HCT116 (cell line): ENCODE measurements at regions not wholly inside any gene's neighbourhood (a gene's known extent, or its start where the extent isn't known, plus 50 kb on each side); places are given as distances from the start of the nearest gene placed in this dataset.

ENCODE experiments used
- POLR2A ChIP-seq: IDR thresholded peaks from 2 replicates; pipeline ENCODE4 v1.7.0; 2011; ENCODE audit warnings: borderline replicate concordance; ENCODE audit not compliant: insufficient read depth, insufficient read length; ENCODE audit errors: extremely low read depth
- POLR2AphosphoS5 ChIP-seq: IDR thresholded peaks from 2 replicates; pipeline ENCODE4 v1.6.1; 2011; ENCODE audit warnings: mild to moderate bottlenecking, low read depth, low read length, moderate library complexity
- RAD21 ChIP-seq: IDR thresholded peaks from 2 replicates; pipeline ENCODE4 v1.6.1; 2012; ENCODE audit warnings: low read depth, mild to moderate bottlenecking
- SP1 ChIP-seq: IDR thresholded peaks from 2 replicates; pipeline ENCODE4 v1.6.1; 2012; ENCODE audit warnings: low read depth
- TCF7L2 ChIP-seq: IDR thresholded peaks from 2 replicates; pipeline ENCODE4 v1.7.0; 2011; ENCODE audit warnings: borderline replicate concordance, inconsistent platforms; ENCODE audit not compliant: insufficient read depth, insufficient read length; ENCODE audit errors: extremely low read depth
- YY1 ChIP-seq: IDR thresholded peaks from 2 replicates; pipeline ENCODE4 v1.6.1; 2011; ENCODE audit warnings: low read length, low read depth, moderate library complexity, mild to moderate bottlenecking; ENCODE audit not compliant: insufficient replicate concordance; ENCODE audit errors: extremely low read depth
- ZNF274 ChIP-seq: fragments of 200-500 bp; sonication (Bioruptor generic); IDR thresholded peaks from 2 replicates; pipeline ENCODE4 v1.6.1; 2014; ENCODE audit warnings: mild to moderate bottlenecking, low read depth, low read length, inconsistent platforms
- TF ChIP-seq, protein P1 (sequence below), 3 experiments: fragments of 200-600 bp in 1 of 3; sonication (generic) in 1 of 3; IDR thresholded peaks in 2 of 3; conservative IDR thresholded peaks in 1 of 3; 2 replicates each; pipeline ENCODE4 v1.5.1; 2012 to 2017; ENCODE audit warnings: low read depth in 2 of 3, low read length in 2 of 3, antibody characterized with exemption in 1 of 3, borderline replicate concordance in 1 of 3, control low read depth in 1 of 3, mild to moderate bottlenecking in 1 of 3, mixed read lengths in 1 of 3, mixed run types in 1 of 3, moderate library complexity in 1 of 3; ENCODE audit not compliant: insufficient read depth in 1 of 3
- TF ChIP-seq, protein P2 (sequence below): IDR thresholded peaks from 2 replicates; pipeline ENCODE4 v1.6.1; 2011; ENCODE audit warnings: mild to moderate bottlenecking, low read length, moderate library complexity; ENCODE audit not compliant: insufficient replicate concordance; ENCODE audit errors: extremely low read depth

DNA sequence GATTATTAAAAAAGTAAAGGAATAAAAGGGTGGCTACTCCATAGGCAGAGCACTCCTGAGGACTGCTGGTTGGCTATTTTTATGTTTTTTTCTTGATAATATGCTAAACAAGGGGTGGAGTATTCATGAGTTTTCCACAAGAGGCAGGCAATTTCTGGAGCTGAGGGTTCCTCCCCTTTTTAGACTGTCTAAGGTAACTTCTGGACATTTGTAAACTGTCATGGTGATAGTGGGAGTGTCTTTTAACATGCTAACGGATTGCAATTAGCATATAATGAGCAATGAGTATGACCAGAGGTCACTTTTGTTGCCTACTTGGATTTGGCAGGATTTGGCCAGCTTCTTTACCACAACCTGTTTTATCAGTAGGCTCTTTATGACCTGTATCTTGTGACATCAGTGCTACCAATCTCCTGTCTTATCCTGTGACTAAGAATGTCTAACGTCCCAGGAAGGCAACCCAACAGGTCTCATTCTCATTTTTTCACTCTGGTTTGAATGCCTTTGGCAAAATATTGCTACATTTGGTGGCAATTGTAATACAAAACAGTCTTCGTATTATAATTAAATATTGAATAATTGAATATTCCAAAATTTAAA lies 587.8 kb upstream of the POM121L12 start:
- TF ChIP-seq POLR2A (no peak), POLR2AphosphoS5 (no peak), RAD21 (no peak), ZNF274 (no peak), TCF7L2 (no peak), YY1 (no peak), SP1 (no peak)
- TF ChIP-seq, protein P1, sequence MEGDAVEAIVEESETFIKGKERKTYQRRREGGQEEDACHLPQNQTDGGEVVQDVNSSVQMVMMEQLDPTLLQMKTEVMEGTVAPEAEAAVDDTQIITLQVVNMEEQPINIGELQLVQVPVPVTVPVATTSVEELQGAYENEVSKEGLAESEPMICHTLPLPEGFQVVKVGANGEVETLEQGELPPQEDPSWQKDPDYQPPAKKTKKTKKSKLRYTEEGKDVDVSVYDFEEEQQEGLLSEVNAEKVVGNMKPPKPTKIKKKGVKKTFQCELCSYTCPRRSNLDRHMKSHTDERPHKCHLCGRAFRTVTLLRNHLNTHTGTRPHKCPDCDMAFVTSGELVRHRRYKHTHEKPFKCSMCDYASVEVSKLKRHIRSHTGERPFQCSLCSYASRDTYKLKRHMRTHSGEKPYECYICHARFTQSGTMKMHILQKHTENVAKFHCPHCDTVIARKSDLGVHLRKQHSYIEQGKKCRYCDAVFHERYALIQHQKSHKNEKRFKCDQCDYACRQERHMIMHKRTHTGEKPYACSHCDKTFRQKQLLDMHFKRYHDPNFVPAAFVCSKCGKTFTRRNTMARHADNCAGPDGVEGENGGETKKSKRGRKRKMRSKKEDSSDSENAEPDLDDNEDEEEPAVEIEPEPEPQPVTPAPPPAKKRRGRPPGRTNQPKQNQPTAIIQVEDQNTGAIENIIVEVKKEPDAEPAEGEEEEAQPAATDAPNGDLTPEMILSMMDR (IDR thresholded peaks at IDR 0.05 in 2 of 3, conservative IDR thresholded peaks at IDR 0.05 in 1 of 3; ENCODE audit: borderline replicate concordance in 1 of 3, insufficient read depth in 1 of 3, low read depth in 2 of 3, low read length in 2 of 3), result no peak
- TF ChIP-seq, protein P2, sequence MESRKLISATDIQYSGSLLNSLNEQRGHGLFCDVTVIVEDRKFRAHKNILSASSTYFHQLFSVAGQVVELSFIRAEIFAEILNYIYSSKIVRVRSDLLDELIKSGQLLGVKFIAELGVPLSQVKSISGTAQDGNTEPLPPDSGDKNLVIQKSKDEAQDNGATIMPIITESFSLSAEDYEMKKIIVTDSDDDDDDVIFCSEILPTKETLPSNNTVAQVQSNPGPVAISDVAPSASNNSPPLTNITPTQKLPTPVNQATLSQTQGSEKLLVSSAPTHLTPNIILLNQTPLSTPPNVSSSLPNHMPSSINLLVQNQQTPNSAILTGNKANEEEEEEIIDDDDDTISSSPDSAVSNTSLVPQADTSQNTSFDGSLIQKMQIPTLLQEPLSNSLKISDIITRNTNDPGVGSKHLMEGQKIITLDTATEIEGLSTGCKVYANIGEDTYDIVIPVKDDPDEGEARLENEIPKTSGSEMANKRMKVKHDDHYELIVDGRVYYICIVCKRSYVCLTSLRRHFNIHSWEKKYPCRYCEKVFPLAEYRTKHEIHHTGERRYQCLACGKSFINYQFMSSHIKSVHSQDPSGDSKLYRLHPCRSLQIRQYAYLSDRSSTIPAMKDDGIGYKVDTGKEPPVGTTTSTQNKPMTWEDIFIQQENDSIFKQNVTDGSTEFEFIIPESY, result no peak
